Muscle of back (tissue), 3 donors: ENCODE measurements at regions not wholly inside any gene's neighbourhood (a gene's known extent, or its start where the extent isn't known, plus 50 kb on each side); places are given as distances from the start of the nearest gene placed in this dataset.

Experiments used
- DNase-seq, 3 donors: peaks; one replicate each; pipeline versions ENCODE4 v3.0.0 to v3.0.0-alpha.2; 2013

DNA sequence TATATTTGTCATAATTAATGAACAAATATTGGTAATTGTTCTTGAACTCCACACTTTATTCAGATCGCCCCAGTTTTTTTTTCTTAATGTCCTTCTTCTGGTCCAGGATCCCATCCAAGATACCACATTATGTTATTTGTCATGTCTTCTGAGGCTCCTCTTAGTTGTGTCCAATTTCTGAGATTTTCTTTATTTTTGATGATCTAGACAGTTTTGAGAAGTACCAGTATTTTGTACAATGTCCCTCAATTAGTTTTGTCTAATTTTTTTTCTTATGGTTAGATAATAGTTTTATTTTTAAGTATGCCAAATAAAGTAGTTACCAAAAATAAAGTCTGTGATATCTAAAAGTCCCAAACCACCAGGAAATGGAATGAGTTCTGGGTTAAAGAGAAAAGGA, 440.8 kb upstream of the ATP2B1 start:
- no peak for DNase-seq

GRCh38 chr12:90129366-90130030, 420.9 kb upstream of the ATP2B1 start:
- no peak for DNase-seq

DNA sequence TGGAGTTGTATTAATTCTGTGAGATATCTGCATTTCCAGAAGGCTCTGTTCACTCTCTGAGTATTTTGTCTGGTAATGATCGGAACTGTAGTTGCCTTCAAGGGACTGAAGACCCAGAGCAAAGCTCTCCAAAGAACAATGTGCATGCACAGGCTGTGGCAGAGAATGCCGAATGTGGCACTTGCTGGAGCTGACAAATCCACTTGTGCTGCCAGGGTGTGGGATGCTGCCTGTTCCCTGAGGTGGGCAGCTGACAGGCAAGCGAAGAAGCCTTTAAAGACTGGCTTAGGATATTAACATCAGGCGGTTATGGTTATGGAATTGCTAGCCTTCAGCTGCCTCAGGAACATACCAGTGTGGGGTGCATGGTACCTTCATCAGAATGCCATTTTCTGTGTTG, 419.9 kb upstream of the ATP2B1 start:
- DNase-seq, result no peak

- no peak for DNase-seq
Observed at GRCh38 chr12:90126125-90126524, 417.5 kb upstream of the ATP2B1 start.

GRCh38 chr12:90124914-90125313, 416.3 kb upstream of the ATP2B1 start:
- DNase-seq, result no peak

DNA sequence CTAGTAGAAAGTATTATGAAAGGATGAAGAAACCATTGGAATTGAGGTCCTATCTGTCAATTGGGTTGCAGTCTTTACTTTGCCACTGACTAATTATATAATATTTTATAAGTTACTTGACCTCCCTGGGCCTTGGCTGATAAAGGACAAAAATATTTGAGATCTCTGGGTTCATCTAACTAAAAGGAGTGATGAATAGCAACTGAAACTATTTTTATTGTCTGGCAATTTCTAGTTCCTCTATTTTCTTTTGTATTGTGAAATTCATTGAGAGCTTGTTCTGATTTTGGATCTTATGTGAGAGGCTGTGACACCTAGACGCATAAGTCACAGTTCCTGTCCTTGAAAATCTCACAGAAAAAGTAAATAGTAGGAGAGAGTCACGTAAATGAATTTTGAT, 415.7 kb upstream of the ATP2B1 start:
- DNase-seq, result no peak

DNA sequence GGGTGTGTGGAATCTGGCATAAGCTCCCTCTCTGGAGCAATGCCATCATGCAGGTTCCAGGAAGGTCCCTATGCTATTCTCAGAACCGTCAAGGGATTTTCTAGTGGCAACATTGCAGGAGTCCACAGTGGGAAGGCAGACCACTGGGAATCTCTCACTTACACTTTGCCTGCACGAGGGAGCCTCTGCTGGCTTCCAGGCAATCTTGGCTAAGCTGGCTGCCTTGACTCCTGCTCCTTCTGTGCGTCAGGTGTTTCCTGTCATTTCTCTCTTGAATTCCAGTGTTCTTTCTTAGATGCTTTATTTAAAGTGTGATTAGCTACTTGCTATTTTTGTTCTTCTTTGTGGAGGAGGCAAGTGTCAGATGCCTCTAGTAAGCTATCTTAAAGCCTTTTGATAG, 414.0 kb upstream of the ATP2B1 start:
- DNase-seq, result peak; percentile 18 to 47 (median 34)

DNA sequence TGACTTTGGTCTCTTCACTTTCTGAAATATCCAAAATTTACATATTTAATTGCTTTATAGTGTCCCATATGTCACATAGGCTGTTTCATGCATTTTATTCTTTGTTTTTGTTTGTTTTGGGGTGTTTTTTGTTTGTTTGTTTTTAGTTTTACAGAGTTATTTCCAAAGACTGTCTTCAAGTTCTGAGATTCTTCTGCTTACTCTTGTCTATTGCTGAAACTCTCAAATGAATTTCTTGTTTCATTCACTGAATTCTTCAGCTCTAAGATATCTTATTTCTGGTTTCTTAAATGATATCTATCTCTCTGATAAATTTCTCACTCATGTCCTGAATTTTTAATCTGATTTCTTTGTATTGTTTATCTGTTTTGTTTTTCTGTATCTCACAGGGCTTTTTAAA, 412.0 kb upstream of the ATP2B1 start:
- DNase-seq, result no peak

DNA sequence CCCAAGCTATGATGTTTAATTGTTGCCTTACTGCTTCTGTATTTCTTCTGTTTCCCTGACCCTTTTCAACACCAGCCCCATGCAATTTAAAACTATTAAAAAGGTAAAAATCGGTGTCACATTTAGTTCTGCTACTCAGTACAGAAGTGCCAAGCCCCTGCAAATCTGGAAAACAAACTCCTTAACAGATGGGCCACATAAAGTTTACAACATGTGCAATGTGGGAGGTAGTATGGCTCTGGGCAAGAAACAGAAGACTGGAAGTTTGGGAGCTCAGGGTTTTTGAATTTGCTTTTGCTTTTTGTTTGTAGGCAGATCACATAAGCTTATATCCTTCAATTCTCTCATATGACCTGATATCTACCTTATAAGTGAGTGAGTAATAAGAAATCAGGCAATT, 404.0 kb upstream of the ATP2B1 start:
- DNase-seq, result peak in 1 of 3 donors; percentile 37

DNA sequence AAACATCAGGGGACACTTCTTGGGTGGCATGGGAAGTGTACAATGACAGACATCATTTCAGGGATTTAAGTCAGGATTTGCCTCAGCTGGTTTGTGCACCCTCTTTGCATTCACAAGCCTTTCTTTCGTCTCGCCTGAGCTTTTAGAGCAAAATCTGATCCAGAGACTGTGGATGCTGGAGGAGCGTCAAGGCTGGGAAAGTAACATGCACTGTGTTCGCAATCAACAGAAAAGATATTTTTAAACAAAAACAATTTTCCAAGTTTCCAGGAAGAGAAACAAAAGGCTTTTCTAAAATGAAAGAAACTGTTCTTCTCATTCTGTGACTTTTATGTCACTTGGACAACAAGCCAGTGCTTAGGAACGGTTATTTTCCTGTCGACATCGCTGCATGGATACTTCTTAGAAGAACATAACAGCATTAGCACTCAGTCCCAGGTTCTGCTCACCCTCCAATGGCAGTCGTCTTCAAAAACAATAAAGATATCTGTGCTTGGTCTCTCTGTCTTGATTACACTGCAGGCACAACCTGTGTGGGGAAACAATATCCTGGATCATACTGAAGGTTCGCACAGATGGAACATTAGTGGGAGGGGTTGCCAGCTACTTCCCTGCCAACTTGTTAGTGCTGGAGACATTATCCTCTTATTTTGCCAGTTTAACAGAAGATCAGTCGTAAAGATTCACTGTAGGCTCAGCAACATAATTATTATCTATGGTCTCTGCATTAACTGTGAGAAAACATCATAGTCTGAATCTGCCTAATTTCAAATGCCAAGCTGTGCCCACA, 403.3 kb upstream of the ATP2B1 start:
- peak; percentile 29 to 71 (median 33) for DNase-seq

GRCh38 chr12:90106568-90106967, 397.9 kb upstream of the ATP2B1 start:
- DNase-seq, result no peak

DNA sequence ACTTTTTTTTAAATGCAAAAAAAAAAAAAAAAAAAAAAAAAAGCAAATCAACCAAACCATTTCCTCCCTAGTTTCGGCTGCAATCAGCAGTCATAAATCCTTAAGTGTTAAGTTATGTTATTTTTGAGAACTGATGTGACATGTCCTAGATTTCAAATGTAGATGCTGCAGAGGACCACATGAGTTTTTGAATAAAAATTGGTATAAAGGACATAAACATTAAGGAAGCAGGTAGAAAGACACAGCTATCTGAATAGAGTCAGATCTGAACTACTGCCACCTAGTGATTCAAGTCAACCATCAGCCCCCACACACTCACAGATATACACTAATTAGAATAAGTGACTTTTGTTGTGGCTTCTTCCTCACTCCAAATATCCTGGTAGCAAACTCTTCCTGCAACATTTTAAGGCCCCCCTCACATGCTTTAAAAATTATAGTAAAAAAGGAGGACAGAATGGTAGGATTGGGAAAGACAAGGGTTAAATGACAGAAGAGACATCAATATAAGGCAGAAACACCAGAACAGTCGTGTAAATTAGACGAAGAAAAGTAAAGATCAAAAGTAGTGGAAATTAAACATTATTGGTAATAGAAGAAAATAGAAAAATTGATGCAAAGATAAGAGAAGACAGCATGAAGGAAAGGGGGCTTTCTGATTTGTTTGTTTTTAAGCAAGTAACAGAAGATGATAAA, 394.5 kb upstream of the ATP2B1 start:
- no peak for DNase-seq

DNA sequence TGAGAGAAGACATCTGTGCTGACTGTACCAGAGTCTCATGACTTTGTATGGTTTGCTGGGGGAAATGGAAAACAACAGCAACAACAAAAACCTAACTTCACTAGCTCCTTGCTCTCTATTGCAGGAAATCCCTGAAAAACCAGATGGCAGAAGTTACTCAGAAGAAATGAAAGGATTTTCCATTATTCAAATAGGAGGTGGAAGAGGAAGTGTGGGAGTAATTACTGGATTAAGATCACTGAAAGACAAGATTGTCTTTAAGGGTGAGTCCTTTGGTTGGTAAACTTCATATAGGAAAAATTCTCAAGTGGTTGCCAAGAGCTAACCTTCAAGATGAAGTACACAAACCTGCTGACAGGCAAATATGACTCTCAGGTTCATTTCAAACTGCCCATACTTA, 391.9 kb upstream of the ATP2B1 start:
- no peak for DNase-seq

- no peak for DNase-seq
Observed at GRCh38 chr12:90099288-90099687, 390.6 kb upstream of the ATP2B1 start.

DNA sequence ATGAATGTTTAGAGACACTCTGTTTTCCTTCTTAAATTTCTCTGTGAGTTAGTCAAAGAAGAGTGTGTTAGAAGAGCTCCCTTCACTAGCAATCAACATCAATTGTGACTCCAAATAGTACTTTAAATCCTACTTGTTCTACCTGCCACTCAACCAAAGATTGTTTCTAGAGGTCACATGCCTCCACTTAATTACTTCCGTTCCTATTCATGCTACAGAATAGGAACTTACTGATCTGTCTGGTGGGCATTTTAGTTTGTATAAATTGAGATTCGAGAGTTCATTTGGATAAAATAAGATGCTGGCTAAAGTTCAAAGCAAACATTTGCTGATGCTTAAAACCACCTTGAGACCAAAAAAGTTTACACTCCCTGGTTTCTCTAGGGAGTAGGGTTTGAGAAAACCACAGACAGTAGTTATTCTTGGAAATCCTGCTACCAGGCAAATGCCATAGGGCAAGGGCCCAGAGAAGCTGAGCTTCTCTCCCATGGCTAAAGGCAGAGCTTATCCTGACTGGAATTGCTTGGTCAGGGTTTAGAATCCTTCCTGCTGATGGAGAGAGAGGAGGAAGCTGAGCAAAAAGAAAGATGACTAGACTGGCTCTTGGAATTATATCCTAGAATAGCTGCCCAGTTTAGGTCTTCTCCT, 389.6 kb upstream of the ATP2B1 start:
- DNase-seq, result no peak

DNA sequence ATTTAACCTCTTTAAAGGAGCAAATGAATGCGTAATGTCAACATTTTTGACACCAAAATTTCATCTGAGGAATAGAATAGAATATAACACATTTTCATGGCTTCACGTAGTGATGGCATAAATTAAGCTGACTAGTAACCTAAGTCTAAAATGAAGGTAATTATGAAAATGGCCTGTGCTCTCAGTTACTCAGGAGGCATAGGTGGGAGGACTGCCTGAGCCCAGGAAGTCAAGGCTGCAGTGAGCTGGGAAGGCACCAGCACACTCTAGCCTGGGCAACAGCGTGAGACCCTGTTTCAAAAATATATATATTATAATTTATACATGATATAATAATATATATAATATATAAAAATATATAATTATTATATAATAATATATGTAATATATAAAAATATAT, 383.2 kb upstream of the ATP2B1 start:
- DNase-seq, result no peak

- DNase-seq, result peak in 2 of 3 donors; percentile 21 to 82
Observed at GRCh38 chr12:90090929-90091651, 382.5 kb upstream of the ATP2B1 start.

- DNase-seq, result no peak
Observed at GRCh38 chr12:90086281-90086680, 377.6 kb upstream of the ATP2B1 start.

DNA sequence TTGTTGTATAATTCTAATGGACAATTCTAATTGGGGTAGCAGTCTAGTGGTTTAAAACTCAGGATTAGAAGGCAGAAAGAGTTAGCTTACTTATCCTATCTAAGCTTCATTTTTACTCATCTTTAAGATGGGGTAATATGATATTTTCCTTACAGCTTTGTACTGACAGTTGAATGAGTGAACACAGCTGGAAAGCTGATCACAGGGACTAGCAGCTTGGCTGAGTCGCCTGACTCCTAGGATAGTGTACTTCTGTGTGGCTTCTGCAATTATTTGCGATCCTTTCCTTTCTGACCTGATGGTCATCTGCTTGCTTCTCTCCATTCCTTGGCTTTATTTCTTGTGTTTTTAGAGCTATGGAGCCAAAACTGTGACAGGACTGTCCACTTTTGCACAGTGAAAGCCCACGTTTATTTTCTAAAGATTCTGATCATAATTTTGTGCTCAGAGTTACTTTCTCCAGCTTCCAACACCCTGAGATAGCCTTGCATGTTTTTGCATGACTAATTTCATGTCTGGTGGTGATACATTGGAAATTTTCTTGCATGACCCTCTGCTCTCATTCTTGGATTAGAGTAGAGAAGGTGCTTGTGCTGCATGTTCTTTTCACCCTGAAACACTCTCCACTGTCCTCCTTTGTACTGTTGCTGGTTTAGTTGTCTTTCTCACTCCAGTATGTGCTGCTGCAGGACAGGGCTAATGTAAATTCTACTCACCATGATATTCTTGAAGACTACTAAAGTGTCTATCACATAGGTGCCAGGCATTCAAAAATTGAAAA, 377.0 kb upstream of the ATP2B1 start:
- DNase-seq, result peak in 1 of 3 donors; percentile 24

DNA sequence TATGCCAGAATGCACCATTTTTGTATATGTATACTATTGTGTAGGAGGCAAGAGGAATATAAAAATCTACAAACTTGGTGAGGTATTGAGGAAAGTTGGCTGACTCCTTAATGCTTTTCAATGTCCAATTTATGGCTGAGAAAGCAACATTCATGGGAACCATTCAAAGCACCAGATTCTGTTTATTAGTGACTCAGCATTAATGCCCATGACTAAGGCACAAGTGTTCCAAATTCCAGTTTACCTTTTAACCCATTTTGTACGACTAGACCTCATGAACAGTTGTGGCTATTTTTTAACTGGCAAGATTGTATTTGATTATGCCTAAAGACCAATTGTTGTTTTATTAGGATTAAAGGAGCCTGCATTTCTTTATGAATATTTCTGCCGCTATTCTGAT, 375.4 kb upstream of the ATP2B1 start:
- no peak for DNase-seq

DNA sequence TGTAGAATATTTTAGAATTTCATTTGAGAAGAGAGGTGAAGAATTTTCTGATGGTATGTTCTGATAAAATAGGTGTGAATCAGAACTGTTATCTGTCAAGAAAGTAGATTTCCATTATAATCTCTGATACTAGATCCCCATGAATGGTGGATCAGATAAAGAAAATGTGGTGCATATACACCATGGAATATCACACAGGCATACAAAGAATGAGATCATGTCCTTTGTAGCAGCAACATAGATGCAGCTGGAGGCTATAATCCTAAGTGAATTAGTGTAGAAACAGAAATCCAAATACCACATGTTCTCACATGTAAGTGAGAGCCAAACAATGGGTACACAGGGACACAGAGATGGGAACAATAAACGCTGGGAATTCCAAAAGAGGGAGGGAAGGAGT, 372.0 kb upstream of the ATP2B1 start:
- DNase-seq, result no peak
